AG04449 (cell line): ENCODE measurements at regions not wholly inside any gene's neighbourhood (a gene's known extent, or its start where the extent isn't known, plus 50 kb on each side); places are given as distances from the start of the nearest gene placed in this dataset.

Source experiments
- CTCF ChIA-PET: fragments of 350-600 bp; formaldehyde crosslinking; extraction: SDS; loops from one replicate; lab custom pipeline; 2021; ENCODE audit warnings: antibody characterized with exemption; lab: Yijun Ruan, JAX
- POLR2A ChIA-PET: fragments of 400-600, 350-600 bp; formaldehyde crosslinking; extraction: SDS; loops from one replicate; lab custom pipeline; 2020; ENCODE audit warnings: antibody characterized with exemption, inconsistent platforms; lab: Yijun Ruan, JAX
- DNase-seq: peaks from one replicate; pipeline ENCODE4 v3.0.0-alpha.2; 2010; ENCODE audit warnings: low read depth, low spot score
- H3K4me3 ChIP-seq: 2 replicates; pipeline ENCODE4 v1.5.1; 2011; ENCODE audit warnings: low read depth, mild to moderate bottlenecking, control low read depth, low read length
- CTCF ChIP-seq: IDR thresholded peaks from one replicate; pipeline ENCODE4 v1.5.1; 2011; ENCODE audit warnings: mild to moderate bottlenecking, moderate library complexity, low read length, control low read depth, inconsistent platforms; ENCODE audit not compliant: insufficient read depth; ENCODE audit errors: missing control alignments

- ChIA-PET POLR2A (no interaction called here), CTCF (no interaction called here)
- TF ChIP-seq CTCF, result no peak
Measured at GRCh38 chr2:104318001-104318665, 535.8 kb upstream of the POU3F3 start.

GRCh38 chr2:104321116-104321795, 532.7 kb upstream of the POU3F3 start:
- ChIA-PET CTCF (no interaction called here), POLR2A (no interaction called here)
- H3K4me3 ChIP-seq, result no peak overlapping the region
- TF ChIP-seq CTCF, result no peak
- no peak for DNase-seq

More at GRCh38 chr2:104318001-104318665, 535.8 kb upstream of the POU3F3 start:
- no peak overlapping the region for H3K4me3 ChIP-seq
- no peak for DNase-seq

GRCh38 chr2:104321796-104322349, 532.0 kb upstream of the POU3F3 start:
- POLR2A ChIA-PET, result no interaction called here
- no peak overlapping the region for H3K4me3 ChIP-seq
- CTCF ChIA-PET, result no interaction called here

GRCh38 chr2:104332731-104333130, 521.2 kb upstream of the POU3F3 start:
- ChIA-PET POLR2A (no interaction called here), CTCF (no interaction called here)
- H3K4me3 ChIP-seq, result no peak overlapping the region
- DNase-seq, result no peak
- TF ChIP-seq CTCF, result no peak

More at GRCh38 chr2:104321796-104322349, 532.0 kb upstream of the POU3F3 start:
- TF ChIP-seq CTCF, result no peak
- DNase-seq, result no peak

GRCh38 chr2:104337869-104338268, 516.0 kb upstream of the POU3F3 start:
- no peak for DNase-seq
- no peak for TF ChIP-seq CTCF
- no peak overlapping the region for H3K4me3 ChIP-seq
- ChIA-PET CTCF (no interaction called here), POLR2A (no interaction called here)

GRCh38 chr2:104340162-104340561, 513.8 kb upstream of the POU3F3 start:
- TF ChIP-seq CTCF, result no peak
- POLR2A ChIA-PET, result no interaction called here

More at GRCh38 chr2:104340162-104340561, 513.8 kb upstream of the POU3F3 start:
- CTCF ChIA-PET, result no interaction called here
- H3K4me3 ChIP-seq, result no peak overlapping the region
- DNase-seq, result no peak
